GM21576 (cell line): ENCODE measurements at regions not wholly inside any gene's neighbourhood (a gene's known extent, or its start where the extent isn't known, plus 50 kb on each side); places are given as distances from the start of the nearest gene placed in this dataset.

Source experiments
- ATAC-seq: cut with Tn5 transposase; IDR thresholded peaks from one replicate; pipeline ENCODE4 v1.9.1; 2021; ENCODE audit warnings: mild to moderate bottlenecking, moderate library complexity; ENCODE audit not compliant: unreplicated experiment

DNA sequence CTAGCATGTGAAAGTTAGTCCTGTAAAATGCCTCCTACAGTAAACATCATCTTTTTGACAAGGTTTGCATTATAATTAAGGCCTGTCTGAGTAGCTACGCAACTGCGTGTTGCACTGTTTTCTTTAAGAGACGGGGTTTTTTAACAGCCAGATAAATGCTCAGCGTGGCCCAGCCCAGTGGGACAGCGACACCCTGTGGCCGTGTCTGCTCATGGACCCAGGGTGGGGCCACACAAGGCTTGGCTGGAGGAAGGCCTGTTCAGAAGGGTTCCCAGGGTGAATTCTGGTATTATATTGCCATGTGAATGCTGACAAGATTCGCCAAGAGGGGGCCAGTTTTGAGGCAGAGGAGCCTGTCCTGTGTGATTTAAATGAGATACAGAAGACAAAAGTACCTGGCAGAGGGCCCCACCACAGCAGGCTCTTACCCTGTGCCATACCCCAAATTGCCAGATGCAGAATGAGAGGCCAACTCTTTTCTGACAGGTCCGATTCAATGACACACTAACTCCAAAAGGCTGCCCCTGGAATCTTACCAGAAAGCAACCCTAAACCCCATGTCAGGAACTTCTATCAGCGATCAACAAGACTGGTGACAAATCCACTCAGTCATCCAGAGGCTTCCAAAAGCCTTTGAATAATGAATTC is 65.9 kb upstream of the IRX6 start:
- ATAC-seq: peak; percentile 60

DNA sequence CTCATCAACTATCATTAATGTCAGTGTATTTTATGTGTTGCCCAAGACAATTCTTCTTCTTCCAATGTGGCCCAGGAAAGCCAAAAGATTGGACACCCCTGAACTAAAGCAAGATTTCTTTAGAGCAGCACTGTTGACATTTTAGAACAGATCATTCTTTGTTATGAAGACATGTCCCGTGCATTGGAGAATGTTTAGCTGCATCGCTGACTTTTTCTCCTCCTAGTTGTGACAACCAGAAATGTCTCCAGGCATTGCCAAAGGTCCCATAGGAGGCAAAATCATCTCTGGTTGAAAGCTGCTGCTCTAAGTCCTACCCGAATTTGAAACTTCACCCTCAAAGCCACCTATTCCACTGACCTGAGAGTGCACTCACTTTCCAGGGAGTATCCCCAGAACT is 62.7 kb upstream of the IRX6 start:
- ATAC-seq: no peak

- ATAC-seq: no peak
Observed at GRCh38 chr16:55263271-55264250, 60.4 kb upstream of the IRX6 start.

- no peak for ATAC-seq
Observed at GRCh38 chr16:55264949-55265348, 59.1 kb upstream of the IRX6 start.

GRCh38 chr16:55265926-55266325 is 58.1 kb upstream of the IRX6 start:
- no peak for ATAC-seq

DNA sequence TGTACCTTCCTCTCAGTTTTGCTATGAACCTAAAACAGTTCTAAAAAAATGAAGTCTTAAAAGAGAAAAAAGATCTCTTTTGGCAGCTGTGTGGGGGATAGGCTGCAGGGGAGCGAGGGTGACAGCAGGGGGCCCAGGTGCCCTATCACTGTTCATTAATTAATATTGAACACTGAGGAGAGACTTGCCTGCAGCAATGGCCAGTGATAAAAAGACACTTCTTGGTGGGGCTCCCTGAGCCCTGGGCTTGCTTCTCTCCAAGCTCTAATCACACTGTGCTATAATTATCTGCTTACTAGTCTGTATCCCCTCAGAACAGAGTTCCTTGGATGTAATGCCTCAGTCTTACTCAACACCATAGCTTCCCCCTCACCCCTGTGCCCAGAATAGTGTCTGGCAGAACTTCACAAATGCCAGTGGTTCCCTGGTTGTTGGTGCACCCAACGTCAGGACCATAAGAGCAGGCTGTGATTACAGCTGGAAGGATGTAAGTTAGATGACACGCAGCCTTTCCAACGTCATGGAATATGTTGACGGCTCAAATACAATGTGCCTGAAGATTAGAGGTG is 52.0 kb upstream of the IRX6 start:
- ATAC-seq: no peak

GRCh38 chr16:55272744-55273143 is 51.3 kb upstream of the IRX6 start:
- ATAC-seq: no peak

DNA sequence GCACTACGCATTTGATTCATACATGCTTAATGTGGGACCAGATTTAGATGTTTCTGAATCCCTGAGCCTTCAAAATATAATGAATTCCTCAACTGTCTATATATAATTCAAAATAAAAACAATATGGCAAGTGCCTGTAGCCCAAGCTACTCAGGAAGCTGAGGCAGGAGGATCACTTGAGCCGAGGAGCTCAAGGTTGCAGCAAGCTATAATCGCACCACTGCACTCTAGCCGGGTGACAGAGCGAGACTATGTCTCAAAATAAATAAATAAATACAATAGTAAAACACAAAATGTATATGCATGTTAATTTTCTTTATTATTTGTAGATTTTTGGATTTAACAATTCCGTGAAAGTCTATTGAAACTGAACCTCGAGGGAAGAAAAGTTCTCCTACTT is 50.6 kb upstream of the IRX6 start:
- no peak for ATAC-seq

GRCh38 chr16:55273959-55274358 is 50.0 kb upstream of the IRX6 start:
- no peak for ATAC-seq
